ENCODE measurements at regions not wholly inside any gene's neighbourhood (a gene's known extent, or its start where the extent isn't known, plus 50 kb on each side); places are given as distances from the start of the nearest gene placed in this dataset.

DNA sequence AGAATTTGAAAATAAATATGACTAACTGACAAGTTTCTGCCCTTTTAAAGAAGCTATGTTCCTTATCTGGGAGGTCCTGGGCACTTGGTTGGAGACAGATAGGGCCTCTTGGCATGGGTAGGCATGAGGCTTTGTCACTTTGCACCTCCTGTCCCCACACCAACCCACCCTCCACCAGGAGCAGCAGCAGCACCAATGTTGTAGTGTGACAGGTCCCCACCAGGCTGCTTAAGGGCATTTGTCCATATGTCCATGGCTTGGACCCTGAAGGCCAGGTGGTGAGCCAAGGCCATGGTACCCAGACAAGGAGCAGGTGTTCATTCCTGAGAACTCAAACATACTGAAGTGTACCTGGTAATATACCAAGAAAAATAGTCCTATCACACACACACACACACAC is 629.1 kb downstream of the ACTR3B start:
- Mint-ChIP-seq H3K4me3 (no peak overlapping the region), H3K4me1 (no peaks in the 10 kb centered on the region), H3K27me3 (ENCODE audit: low read depth) (peaks cover 12% of the 10 kb centered on the region), H3K9me3 (peaks cover 92% of the 10 kb centered on the region), H3K27ac (no peak overlapping the region), H3K36me3 (peaks cover 81% of the 10 kb centered on the region)
- ChIA-PET CTCF (no interaction called here), POLR2A (no interaction called here)
- no peak for ATAC-seq
- no peak for DNase-seq (ENCODE audit: low spot score)
- no peak for TF ChIP-seq ETV6 (CRISPR knock-in tag; IDR thresholded peaks at IDR 0.05)
- TF ChIP-seq RORB (CRISPR knock-in tag; IDR thresholded peaks at IDR 0.05) = no peak
- TF ChIP-seq ZNF423 (CRISPR knock-in tag; IDR thresholded peaks at IDR 0.05) = no peak
- no peak for TF ChIP-seq FOXK1 (CRISPR knock-in tag; IDR thresholded peaks at IDR 0.05)
- TF ChIP-seq TEAD4 (CRISPR knock-in tag; IDR thresholded peaks at IDR 0.05) = no peak
- no peak for TF ChIP-seq NR2C2 (CRISPR knock-in tag; IDR thresholded peaks at IDR 0.05)
- no peak for TF ChIP-seq TP53 (CRISPR knock-in tag; IDR thresholded peaks at IDR 0.05)
- TF ChIP-seq, protein P1, sequence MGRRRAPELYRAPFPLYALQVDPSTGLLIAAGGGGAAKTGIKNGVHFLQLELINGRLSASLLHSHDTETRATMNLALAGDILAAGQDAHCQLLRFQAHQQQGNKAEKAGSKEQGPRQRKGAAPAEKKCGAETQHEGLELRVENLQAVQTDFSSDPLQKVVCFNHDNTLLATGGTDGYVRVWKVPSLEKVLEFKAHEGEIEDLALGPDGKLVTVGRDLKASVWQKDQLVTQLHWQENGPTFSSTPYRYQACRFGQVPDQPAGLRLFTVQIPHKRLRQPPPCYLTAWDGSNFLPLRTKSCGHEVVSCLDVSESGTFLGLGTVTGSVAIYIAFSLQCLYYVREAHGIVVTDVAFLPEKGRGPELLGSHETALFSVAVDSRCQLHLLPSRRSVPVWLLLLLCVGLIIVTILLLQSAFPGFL (CRISPR knock-in tag; IDR thresholded peaks at IDR 0.05; ENCODE audit: borderline replicate concordance) = no peak
- TF ChIP-seq JUN (CRISPR knock-in tag; IDR thresholded peaks at IDR 0.05) = no peak
- TF ChIP-seq NR3C1 (CRISPR knock-in tag; conservative IDR thresholded peaks at IDR 0.05; ENCODE audit: low read depth) = no peak
- no peak for TF ChIP-seq JAZF1 (CRISPR knock-in tag; IDR thresholded peaks at IDR 0.05)
- no peak for TF ChIP-seq HMGA2 (CRISPR knock-in tag; IDR thresholded peaks at IDR 0.05)
- TF ChIP-seq NR1H2 (CRISPR knock-in tag; IDR thresholded peaks at IDR 0.05) = no peak
- TF ChIP-seq FOXP1 (CRISPR knock-in tag; IDR thresholded peaks at IDR 0.05; ENCODE audit: borderline replicate concordance) = no peak
- TF ChIP-seq, protein P2, sequence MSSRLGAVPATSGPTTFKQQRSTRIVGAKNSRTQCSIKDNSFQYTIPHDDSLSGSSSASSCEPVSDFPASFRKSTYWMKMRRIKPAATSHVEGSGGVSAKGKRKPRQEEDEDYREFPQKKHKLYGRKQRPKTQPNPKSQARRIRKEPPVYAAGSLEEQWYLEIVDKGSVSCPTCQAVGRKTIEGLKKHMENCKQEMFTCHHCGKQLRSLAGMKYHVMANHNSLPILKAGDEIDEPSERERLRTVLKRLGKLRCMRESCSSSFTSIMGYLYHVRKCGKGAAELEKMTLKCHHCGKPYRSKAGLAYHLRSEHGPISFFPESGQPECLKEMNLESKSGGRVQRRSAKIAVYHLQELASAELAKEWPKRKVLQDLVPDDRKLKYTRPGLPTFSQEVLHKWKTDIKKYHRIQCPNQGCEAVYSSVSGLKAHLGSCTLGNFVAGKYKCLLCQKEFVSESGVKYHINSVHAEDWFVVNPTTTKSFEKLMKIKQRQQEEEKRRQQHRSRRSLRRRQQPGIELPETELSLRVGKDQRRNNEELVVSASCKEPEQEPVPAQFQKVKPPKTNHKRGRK (CRISPR knock-in tag; IDR thresholded peaks at IDR 0.05; ENCODE audit: borderline replicate concordance) = no peak
- TF ChIP-seq ZNF138 (CRISPR knock-in tag; conservative IDR thresholded peaks at IDR 0.05) = no peak
- TF ChIP-seq, protein P3, sequence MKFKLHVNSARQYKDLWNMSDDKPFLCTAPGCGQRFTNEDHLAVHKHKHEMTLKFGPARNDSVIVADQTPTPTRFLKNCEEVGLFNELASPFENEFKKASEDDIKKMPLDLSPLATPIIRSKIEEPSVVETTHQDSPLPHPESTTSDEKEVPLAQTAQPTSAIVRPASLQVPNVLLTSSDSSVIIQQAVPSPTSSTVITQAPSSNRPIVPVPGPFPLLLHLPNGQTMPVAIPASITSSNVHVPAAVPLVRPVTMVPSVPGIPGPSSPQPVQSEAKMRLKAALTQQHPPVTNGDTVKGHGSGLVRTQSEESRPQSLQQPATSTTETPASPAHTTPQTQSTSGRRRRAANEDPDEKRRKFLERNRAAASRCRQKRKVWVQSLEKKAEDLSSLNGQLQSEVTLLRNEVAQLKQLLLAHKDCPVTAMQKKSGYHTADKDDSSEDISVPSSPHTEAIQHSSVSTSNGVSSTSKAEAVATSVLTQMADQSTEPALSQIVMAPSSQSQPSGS (CRISPR knock-in tag; IDR thresholded peaks at IDR 0.05; ENCODE audit: borderline replicate concordance, low read depth) = no peak
- no peak for TF ChIP-seq GABPB1 (CRISPR knock-in tag; IDR thresholded peaks at IDR 0.05)
- TF ChIP-seq SOX15 (CRISPR knock-in tag; IDR thresholded peaks at IDR 0.05) = no peak
- no peak for TF ChIP-seq ZNF263 (CRISPR knock-in tag; IDR thresholded peaks at IDR 0.05; ENCODE audit: low read depth)

DNA sequence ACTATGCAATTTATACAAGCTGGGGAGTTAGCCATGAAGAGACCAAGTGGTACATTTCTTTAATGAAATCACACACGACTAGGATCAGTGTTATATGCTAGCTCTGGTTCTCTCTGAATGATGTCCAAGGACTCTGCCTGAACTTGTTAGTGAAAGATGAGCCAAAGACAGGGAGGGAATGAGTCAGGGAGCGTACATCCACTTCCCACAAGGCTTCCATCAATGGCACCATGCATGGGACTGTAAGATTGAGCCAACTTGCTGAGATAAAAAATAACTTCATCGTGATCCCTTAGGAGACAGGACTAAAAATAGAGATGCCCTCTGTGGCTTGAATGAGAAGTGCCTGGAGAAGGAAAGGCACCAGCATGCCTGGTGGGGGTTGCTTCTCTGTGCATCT is 629.7 kb downstream of the ACTR3B start:
- Mint-ChIP-seq H3K27me3 (ENCODE audit: low read depth) (peaks cover 12% of the 10 kb centered on the region), H3K9me3 (peaks cover 92% of the 10 kb centered on the region), H3K27ac (no peak overlapping the region), H3K4me1 (no peaks in the 10 kb centered on the region), H3K4me3 (no peak overlapping the region), H3K36me3 (peaks cover 80% of the 10 kb centered on the region)
- CTCF ChIA-PET = no interaction called here
- ATAC-seq (no peak), DNase-seq (ENCODE audit: low spot score) (no peak)
- POLR2A ChIA-PET = no interaction called here
- TF ChIP-seq KAT7 (CRISPR knock-in tag; IDR thresholded peaks at IDR 0.05; ENCODE audit: borderline replicate concordance) = no peak
- TF ChIP-seq, protein P4, sequence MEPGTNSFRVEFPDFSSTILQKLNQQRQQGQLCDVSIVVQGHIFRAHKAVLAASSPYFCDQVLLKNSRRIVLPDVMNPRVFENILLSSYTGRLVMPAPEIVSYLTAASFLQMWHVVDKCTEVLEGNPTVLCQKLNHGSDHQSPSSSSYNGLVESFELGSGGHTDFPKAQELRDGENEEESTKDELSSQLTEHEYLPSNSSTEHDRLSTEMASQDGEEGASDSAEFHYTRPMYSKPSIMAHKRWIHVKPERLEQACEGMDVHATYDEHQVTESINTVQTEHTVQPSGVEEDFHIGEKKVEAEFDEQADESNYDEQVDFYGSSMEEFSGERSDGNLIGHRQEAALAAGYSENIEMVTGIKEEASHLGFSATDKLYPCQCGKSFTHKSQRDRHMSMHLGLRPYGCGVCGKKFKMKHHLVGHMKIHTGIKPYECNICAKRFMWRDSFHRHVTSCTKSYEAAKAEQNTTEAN (CRISPR knock-in tag; IDR thresholded peaks at IDR 0.05) = no peak
- no peak for TF ChIP-seq SP1 (CRISPR knock-in tag; conservative IDR thresholded peaks at IDR 0.05)
- TF ChIP-seq, protein P5, sequence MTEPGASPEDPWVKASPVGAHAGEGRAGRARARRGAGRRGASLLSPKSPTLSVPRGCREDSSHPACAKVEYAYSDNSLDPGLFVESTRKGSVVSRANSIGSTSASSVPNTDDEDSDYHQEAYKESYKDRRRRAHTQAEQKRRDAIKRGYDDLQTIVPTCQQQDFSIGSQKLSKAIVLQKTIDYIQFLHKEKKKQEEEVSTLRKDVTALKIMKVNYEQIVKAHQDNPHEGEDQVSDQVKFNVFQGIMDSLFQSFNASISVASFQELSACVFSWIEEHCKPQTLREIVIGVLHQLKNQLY (CRISPR knock-in tag; IDR thresholded peaks at IDR 0.05) = no peak
- TF ChIP-seq, protein P6, sequence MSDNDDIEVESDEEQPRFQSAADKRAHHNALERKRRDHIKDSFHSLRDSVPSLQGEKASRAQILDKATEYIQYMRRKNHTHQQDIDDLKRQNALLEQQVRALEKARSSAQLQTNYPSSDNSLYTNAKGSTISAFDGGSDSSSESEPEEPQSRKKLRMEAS (CRISPR knock-in tag; IDR thresholded peaks at IDR 0.05) = no peak
- TF ChIP-seq, protein P7, sequence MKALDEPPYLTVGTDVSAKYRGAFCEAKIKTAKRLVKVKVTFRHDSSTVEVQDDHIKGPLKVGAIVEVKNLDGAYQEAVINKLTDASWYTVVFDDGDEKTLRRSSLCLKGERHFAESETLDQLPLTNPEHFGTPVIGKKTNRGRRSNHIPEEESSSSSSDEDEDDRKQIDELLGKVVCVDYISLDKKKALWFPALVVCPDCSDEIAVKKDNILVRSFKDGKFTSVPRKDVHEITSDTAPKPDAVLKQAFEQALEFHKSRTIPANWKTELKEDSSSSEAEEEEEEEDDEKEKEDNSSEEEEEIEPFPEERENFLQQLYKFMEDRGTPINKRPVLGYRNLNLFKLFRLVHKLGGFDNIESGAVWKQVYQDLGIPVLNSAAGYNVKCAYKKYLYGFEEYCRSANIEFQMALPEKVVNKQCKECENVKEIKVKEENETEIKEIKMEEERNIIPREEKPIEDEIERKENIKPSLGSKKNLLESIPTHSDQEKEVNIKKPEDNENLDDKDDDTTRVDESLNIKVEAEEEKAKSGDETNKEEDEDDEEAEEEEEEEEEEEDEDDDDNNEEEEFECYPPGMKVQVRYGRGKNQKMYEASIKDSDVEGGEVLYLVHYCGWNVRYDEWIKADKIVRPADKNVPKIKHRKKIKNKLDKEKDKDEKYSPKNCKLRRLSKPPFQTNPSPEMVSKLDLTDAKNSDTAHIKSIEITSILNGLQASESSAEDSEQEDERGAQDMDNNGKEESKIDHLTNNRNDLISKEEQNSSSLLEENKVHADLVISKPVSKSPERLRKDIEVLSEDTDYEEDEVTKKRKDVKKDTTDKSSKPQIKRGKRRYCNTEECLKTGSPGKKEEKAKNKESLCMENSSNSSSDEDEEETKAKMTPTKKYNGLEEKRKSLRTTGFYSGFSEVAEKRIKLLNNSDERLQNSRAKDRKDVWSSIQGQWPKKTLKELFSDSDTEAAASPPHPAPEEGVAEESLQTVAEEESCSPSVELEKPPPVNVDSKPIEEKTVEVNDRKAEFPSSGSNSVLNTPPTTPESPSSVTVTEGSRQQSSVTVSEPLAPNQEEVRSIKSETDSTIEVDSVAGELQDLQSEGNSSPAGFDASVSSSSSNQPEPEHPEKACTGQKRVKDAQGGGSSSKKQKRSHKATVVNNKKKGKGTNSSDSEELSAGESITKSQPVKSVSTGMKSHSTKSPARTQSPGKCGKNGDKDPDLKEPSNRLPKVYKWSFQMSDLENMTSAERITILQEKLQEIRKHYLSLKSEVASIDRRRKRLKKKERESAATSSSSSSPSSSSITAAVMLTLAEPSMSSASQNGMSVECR (CRISPR knock-in tag; IDR thresholded peaks at IDR 0.05; ENCODE audit: borderline replicate concordance) = no peak
- TF ChIP-seq, protein P8, sequence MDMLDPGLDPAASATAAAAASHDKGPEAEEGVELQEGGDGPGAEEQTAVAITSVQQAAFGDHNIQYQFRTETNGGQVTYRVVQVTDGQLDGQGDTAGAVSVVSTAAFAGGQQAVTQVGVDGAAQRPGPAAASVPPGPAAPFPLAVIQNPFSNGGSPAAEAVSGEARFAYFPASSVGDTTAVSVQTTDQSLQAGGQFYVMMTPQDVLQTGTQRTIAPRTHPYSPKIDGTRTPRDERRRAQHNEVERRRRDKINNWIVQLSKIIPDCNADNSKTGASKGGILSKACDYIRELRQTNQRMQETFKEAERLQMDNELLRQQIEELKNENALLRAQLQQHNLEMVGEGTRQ (CRISPR knock-in tag; IDR thresholded peaks at IDR 0.05) = no peak
- no peak for TF ChIP-seq ZNF423 (CRISPR knock-in tag; IDR thresholded peaks at IDR 0.05)
- no peak for TF ChIP-seq JUN (CRISPR knock-in tag; IDR thresholded peaks at IDR 0.05)

Measured in WTC11 (cell line).